ENCODE measurements at regions not wholly inside any gene's neighbourhood (a gene's known extent, or its start where the extent isn't known, plus 50 kb on each side); places are given as distances from the start of the nearest gene placed in this dataset.

DNA sequence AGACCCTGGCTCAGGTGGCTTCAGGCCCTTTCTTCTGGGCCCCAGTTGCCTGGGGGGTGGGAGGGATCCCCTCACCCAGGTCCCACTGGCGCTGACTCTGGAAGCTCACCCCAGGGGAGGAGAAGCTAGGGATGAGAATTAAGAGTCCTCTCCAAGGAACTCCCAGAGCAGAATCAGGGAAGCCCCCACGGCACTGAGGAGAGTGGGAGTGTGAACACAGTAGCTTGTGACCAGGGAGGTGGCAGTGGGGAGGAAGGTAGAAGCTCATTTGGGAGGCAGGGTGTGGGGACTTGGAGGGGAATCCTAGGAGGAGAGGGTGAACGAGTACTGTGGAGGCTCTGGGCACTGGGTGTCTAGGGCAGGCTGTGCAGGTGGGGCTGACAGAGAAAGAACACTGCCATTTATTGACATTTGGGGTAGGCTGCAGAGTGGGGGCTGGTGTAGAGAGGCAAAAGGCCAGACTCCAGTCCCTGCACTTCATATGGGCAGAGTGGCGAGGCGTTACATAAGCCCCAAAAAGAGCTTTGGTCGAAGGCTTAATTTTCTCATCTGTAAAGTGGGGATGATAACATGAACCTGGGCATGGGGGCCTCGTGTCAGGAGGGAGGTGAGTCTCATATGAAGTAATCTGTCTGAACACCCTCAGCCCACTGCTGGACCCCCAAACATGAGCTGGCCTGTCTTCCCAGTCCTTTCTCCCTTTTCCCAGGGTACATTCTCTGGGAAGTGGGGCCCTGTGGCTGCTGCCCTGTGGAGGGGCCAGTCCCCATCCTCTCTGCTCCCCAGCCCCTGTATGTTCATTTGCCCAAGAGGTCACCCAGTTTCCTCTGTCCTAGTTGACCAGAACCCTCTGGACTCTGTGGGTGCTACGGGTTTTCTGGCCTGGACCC is 80.5 kb downstream of the VEGFA start:
- DNase-seq (no peak), ATAC-seq (no peak)
- H3K4me1 ChIP-seq, result no peaks in the 10 kb centered on the region
- no peak overlapping the region for H3K27ac ChIP-seq
- H3K36me3 ChIP-seq, result no peaks in the 10 kb centered on the region
- H3K27me3 ChIP-seq (ENCODE audit: low read depth), result no peaks in the 10 kb centered on the region
- intact Hi-C loops (cut with DNase I), result no loop called here
- TF ChIP-seq, protein P1, sequence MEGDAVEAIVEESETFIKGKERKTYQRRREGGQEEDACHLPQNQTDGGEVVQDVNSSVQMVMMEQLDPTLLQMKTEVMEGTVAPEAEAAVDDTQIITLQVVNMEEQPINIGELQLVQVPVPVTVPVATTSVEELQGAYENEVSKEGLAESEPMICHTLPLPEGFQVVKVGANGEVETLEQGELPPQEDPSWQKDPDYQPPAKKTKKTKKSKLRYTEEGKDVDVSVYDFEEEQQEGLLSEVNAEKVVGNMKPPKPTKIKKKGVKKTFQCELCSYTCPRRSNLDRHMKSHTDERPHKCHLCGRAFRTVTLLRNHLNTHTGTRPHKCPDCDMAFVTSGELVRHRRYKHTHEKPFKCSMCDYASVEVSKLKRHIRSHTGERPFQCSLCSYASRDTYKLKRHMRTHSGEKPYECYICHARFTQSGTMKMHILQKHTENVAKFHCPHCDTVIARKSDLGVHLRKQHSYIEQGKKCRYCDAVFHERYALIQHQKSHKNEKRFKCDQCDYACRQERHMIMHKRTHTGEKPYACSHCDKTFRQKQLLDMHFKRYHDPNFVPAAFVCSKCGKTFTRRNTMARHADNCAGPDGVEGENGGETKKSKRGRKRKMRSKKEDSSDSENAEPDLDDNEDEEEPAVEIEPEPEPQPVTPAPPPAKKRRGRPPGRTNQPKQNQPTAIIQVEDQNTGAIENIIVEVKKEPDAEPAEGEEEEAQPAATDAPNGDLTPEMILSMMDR (IDR thresholded peaks at IDR 0.05), result no peak
- no peak overlapping the region for H3K4me3 ChIP-seq
- H3K9me3 ChIP-seq, result no peaks in the 10 kb centered on the region

DNA sequence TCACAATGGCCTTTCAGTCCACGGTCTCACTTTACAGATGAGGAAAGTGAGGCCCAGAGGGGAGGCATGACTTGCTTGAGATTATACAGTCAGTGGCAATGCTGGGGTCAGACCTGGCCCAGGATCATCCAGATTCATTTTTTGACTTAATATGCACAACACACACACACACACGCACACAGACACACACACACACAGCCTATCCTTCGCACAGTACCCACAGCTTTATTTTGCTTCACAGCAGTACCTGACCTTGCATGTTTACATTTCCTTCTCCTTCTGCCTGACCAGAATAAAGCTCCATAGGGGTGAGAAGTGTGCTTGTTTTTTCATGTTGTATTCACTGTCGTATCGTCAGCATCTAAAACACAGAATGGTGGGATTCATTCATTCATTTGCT is 79.8 kb downstream of the VEGFA start:
- H3K4me3 ChIP-seq, result no peak overlapping the region
- intact Hi-C loops (cut with DNase I), result no loop called here
- no peaks in the 10 kb centered on the region for H3K9me3 ChIP-seq
- no peaks in the 10 kb centered on the region for H3K4me1 ChIP-seq
- no peaks in the 10 kb centered on the region for H3K27me3 ChIP-seq (ENCODE audit: low read depth)
- no peaks in the 10 kb centered on the region for H3K36me3 ChIP-seq
- no peak overlapping the region for H3K27ac ChIP-seq
- TF ChIP-seq, protein P1 (IDR thresholded peaks at IDR 0.05), result no peak
- ATAC-seq (no peak), DNase-seq (no peak)

DNA sequence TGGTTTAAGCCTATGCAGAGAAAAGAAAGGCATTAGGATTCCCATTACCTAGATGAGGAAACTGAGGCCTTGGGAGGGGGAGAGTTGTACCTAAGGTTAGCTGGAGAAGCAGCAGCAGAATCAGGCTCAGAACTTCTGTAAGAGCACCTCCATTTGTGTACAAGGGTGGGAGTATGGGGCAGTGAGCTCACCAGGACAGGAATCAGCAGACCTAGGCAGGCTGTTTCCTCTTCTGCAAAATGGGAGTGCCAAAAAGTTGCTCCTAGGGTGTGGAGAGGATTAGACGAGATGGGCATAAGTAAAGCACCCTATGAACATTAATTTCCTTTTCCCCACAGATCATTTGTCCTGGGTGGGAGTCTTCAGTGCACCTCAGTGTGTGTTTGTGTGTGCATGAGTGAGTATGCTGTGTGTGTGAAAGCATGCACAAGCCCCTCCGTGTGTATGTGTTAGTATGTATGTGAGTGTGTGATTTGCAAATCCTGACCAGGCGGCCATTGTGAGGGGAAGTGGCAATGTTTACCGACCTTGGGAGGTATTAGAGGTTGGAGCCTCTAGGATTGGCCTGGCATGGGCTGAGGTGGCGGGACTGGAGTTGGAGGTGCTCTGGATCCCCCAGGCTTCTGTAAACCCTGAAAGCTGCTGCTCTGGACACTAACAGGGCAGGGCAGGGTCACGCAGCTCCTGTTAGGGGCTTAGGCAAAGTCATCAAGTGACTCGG is 78.8 kb downstream of the VEGFA start:
- DNase-seq, result no peak
- no peak overlapping the region for H3K4me3 ChIP-seq
- ATAC-seq, result no peak
- H3K9me3 ChIP-seq, result no peaks in the 10 kb centered on the region
- H3K36me3 ChIP-seq, result no peaks in the 10 kb centered on the region
- intact Hi-C loops (cut with DNase I), result no loop called here
- no peak overlapping the region for H3K27ac ChIP-seq
- no peaks in the 10 kb centered on the region for H3K27me3 ChIP-seq (ENCODE audit: low read depth)
- TF ChIP-seq, protein P1 (IDR thresholded peaks at IDR 0.05), result no peak
- H3K4me1 ChIP-seq, result no peaks in the 10 kb centered on the region

DNA sequence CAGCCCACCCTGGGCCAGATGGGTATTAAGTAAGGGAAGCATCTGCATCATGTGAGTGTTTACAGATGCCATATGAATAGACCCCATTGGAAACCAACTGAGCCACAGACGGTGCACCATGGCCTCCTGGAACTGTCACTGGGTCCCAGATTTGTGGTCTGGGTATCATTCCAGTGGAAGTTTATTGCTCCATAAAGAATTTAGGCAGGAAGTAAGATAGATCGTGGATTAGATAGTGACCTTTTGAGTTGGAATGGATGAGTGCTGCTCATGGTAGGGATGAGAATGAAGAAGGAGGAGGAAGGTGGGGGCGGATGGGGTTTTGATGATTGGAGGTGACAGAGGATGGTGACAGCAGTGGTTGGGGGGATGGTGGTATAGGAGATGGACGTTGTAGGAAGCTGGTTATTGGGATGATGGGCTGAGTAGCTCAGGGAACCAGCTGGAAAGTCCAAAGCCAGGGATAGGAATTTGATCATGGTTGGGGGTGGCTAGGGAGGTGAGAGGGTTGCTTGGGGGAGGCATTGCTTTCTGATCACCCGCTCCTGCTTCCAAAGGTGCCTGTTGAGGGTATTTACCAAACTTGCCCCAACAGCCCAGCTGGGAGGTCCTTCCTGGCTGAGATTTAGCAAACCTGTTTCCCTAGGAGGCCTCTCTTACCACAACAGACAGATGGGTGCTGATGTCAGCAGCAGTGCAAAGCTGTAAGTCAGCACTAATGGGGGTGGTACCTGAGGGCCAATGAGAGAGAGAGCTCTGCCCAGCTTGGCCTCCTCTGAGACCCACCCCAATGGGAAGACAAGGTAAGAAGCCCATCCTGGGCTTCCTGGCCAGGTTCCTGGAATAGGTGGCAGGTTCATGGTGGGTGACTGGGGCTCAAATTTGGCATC is 78.0 kb downstream of the VEGFA start:
- Histone ChIP-seq H3K27ac (no peak overlapping the region), H3K36me3 (no peaks in the 10 kb centered on the region), H3K9me3 (no peaks in the 10 kb centered on the region), H3K27me3 (ENCODE audit: low read depth) (no peaks in the 10 kb centered on the region), H3K4me3 (no peak overlapping the region), H3K4me1 (no peaks in the 10 kb centered on the region)
- TF ChIP-seq, protein P1 (IDR thresholded peaks at IDR 0.05), result no peak
- intact Hi-C loops (cut with DNase I), result no loop called here
- DNase-seq, result no peak
- no peak for ATAC-seq

DNA sequence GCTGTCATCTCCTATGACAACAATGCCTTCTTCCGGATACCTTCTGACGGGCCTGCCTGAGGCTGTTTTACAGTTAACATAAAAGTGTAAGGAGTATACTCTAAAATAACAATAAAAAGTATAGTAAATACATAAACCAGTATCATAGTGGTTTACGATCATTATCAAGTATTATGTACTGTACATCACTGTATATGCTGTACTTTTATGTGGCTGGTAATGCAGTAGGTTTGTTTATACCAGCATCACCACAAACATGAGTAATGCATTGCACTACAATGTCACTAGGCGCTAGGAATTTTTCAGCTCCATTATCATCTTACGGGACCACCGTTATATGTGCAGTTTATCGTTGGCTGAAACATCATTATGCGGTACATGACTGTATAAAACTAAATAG is 76.5 kb downstream of the VEGFA start:
- TF ChIP-seq, protein P1 (IDR thresholded peaks at IDR 0.05), result no peak
- ATAC-seq (no peak), DNase-seq (no peak)
- no peak overlapping the region for H3K27ac ChIP-seq
- H3K27me3 ChIP-seq (ENCODE audit: low read depth), result no peaks in the 10 kb centered on the region
- no peaks in the 10 kb centered on the region for H3K9me3 ChIP-seq
- no peak overlapping the region for H3K4me3 ChIP-seq
- intact Hi-C loops (cut with DNase I), result no loop called here
- H3K36me3 ChIP-seq, result no peaks in the 10 kb centered on the region
- no peaks in the 10 kb centered on the region for H3K4me1 ChIP-seq

Data from lower lobe of right lung (tissue), 2 donors.